HG03280 (cell line): ENCODE measurements at regions not wholly inside any gene's neighbourhood (a gene's known extent, or its start where the extent isn't known, plus 50 kb on each side); places are given as distances from the start of the nearest gene placed in this dataset.

Experiments used
- ATAC-seq: cut with Tn5 transposase; IDR thresholded peaks from one replicate; pipeline ENCODE4 v1.9.1; 2021; ENCODE audit warnings: mild to moderate bottlenecking, moderate library complexity; ENCODE audit not compliant: unreplicated experiment

- no peak for ATAC-seq
Measured at GRCh38 chr18:33960417-33960816, 264.3 kb downstream of the NOL4 start.

GRCh38 chr18:33959609-33960008, 265.1 kb downstream of the NOL4 start:
- ATAC-seq, result no peak

GRCh38 chr18:33957707-33958106, 267.0 kb downstream of the NOL4 start:
- no peak for ATAC-seq

- no peak for ATAC-seq
Measured at GRCh38 chr18:33951031-33951430, 273.7 kb downstream of the NOL4 start.

- ATAC-seq, result no peak
Measured at GRCh38 chr18:33946336-33946735, 278.4 kb downstream of the NOL4 start.

GRCh38 chr18:33944493-33944892, 280.2 kb downstream of the NOL4 start:
- ATAC-seq, result no peak

- ATAC-seq, result no peak
Measured at GRCh38 chr18:33937270-33937816, 287.4 kb downstream of the NOL4 start.

- no peak for ATAC-seq
Measured at GRCh38 chr18:33934258-33934657, 290.5 kb downstream of the NOL4 start.

GRCh38 chr18:33928231-33928630, 296.5 kb downstream of the NOL4 start:
- ATAC-seq, result no peak

GRCh38 chr18:33924576-33924975, 300.1 kb downstream of the NOL4 start:
- ATAC-seq, result no peak

- no peak for ATAC-seq
Measured at GRCh38 chr18:33923980-33924379, 300.7 kb downstream of the NOL4 start.

GRCh38 chr18:33918571-33918970, 306.1 kb downstream of the NOL4 start:
- ATAC-seq, result no peak

- no peak for ATAC-seq
Measured at GRCh38 chr18:33916200-33916599, 308.5 kb downstream of the NOL4 start.

GRCh38 chr18:33914399-33914798, 310.3 kb downstream of the NOL4 start:
- no peak for ATAC-seq

GRCh38 chr18:33906046-33906445, 318.7 kb downstream of the NOL4 start:
- ATAC-seq, result no peak

- ATAC-seq, result no peak
Measured at GRCh38 chr18:33901894-33902512, 322.7 kb downstream of the NOL4 start.

GRCh38 chr18:33900638-33901037, 322.6 kb downstream of the ASXL3 start:
- no peak for ATAC-seq

- no peak for ATAC-seq
Measured at GRCh38 chr18:33898427-33898826, 320.4 kb downstream of the ASXL3 start.

GRCh38 chr18:33878213-33878612, 300.2 kb downstream of the ASXL3 start:
- ATAC-seq, result no peak

- no peak for ATAC-seq
Measured at GRCh38 chr18:33875029-33875565, 297.1 kb downstream of the ASXL3 start.

- no peak for ATAC-seq
Measured at GRCh38 chr18:33873112-33873511, 295.1 kb downstream of the ASXL3 start.

- no peak for ATAC-seq
Measured at GRCh38 chr18:33871363-33872025, 293.5 kb downstream of the ASXL3 start.
